PFSK-1 (cell line): ENCODE measurements at regions not wholly inside any gene's neighbourhood (a gene's known extent, or its start where the extent isn't known, plus 50 kb on each side); places are given as distances from the start of the nearest gene placed in this dataset.

ENCODE experiments used
- FOXP2 ChIP-seq: optimal IDR thresholded peaks from 2 replicates; pipeline ENCODE3; 2011; ENCODE audit warnings: borderline replicate concordance, control low read depth, inconsistent platforms; ENCODE audit not compliant: insufficient read depth; ENCODE audit errors: extremely low read length, extremely low read depth
- POLR2AphosphoS5 ChIP-seq: IDR thresholded peaks from 2 replicates; pipeline ENCODE4 v1.6.1; 2012; ENCODE audit warnings: low read depth, mild to moderate bottlenecking, control low read depth, low read length, moderate library complexity
- REST ChIP-seq, 2 experiments: IDR thresholded peaks; 2 replicates each; pipeline versions ENCODE4 v1.6.1 to v1.8.0; 2011 to 2012; ENCODE audit warnings: low read depth in 2 of 2, low read length in 2 of 2, control low read depth in 1 of 2, inconsistent platforms in 1 of 2, mild to moderate bottlenecking in 1 of 2, moderate library complexity in 1 of 2; ENCODE audit not compliant: insufficient read depth in 1 of 2
- SIN3A ChIP-seq: IDR thresholded peaks from 2 replicates; pipeline ENCODE4 v1.6.1; 2012; ENCODE audit warnings: mild to moderate bottlenecking, low read length, moderate library complexity, borderline replicate concordance; ENCODE audit not compliant: insufficient read depth
- TAF1 ChIP-seq: IDR thresholded peaks from 2 replicates; pipeline ENCODE4 v1.6.1; 2012; ENCODE audit warnings: low read length, control low read depth, borderline replicate concordance; ENCODE audit not compliant: insufficient read depth

GRCh38 chr1:95956215-95956614, 722.2 kb downstream of the RWDD3 start:
- TF ChIP-seq POLR2AphosphoS5 (no peak), SIN3A (no peak)

- no peak for TF ChIP-seq SIN3A
- TF ChIP-seq POLR2AphosphoS5, result no peak
- no peak for TF ChIP-seq REST (IDR thresholded peaks at IDR 0.05; ENCODE audit: insufficient read depth in 1 of 2, low read depth in 2 of 2, low read length in 2 of 2)
- TF ChIP-seq FOXP2, result no peak
- no peak for TF ChIP-seq TAF1
Observed at GRCh38 chr1:95957748-95958147, 723.7 kb downstream of the RWDD3 start.

GRCh38 chr1:95966866-95967265, 732.9 kb downstream of the RWDD3 start:
- TF ChIP-seq FOXP2 (no peak), SIN3A (no peak), POLR2AphosphoS5 (no peak)

- TF ChIP-seq TAF1, result no peak
- TF ChIP-seq SIN3A, result no peak
- no peak for TF ChIP-seq REST (IDR thresholded peaks at IDR 0.05; ENCODE audit: insufficient read depth in 1 of 2, low read depth in 2 of 2, low read length in 2 of 2)
- no peak for TF ChIP-seq FOXP2
- no peak for TF ChIP-seq POLR2AphosphoS5
Observed at GRCh38 chr1:95974586-95974985, 740.6 kb downstream of the RWDD3 start.

- TF ChIP-seq SIN3A (no peak), POLR2AphosphoS5 (no peak), FOXP2 (no peak), TAF1 (no peak), REST (IDR thresholded peaks at IDR 0.05; ENCODE audit: insufficient read depth in 1 of 2, low read depth in 2 of 2, low read length in 2 of 2) (no peak)
Observed at GRCh38 chr1:95982711-95983110, 738.9 kb upstream of the PTBP2 start.

GRCh38 chr1:95983831-95984230, 737.8 kb upstream of the PTBP2 start:
- no peak for TF ChIP-seq POLR2AphosphoS5
- TF ChIP-seq SIN3A, result no peak
- TF ChIP-seq FOXP2, result no peak
- no peak for TF ChIP-seq REST (IDR thresholded peaks at IDR 0.05; ENCODE audit: insufficient read depth in 1 of 2, low read depth in 2 of 2, low read length in 2 of 2)
- TF ChIP-seq TAF1, result no peak
